ENCODE measurements at regions not wholly inside any gene's neighbourhood (a gene's known extent, or its start where the extent isn't known, plus 50 kb on each side); places are given as distances from the start of the nearest gene placed in this dataset.

- DNase-seq = no peak
Observed at GRCh38 chr20:21653628-21654027, 51.8 kb upstream of the PAX1 start.

DNA sequence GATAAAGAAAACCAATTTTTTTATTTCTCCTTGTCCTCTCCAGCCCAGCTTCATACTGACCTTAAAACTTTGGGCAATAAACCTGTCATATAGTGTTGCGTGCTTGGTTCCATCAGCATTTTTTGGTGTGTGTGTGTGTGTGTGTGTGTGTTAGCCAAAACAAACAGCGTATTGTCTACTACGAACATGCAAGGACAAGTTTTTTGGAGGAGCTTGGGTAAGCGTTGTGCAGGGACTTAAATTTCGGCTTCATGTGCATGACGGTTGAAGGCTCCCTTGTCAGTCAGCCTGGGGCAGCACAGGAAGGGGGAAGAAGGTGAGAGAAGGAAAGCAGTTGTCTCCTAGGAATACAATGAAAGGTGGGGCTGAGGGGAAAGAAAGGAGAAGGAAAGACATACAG is 62.0 kb upstream of the PAX1 start:
- no peak for DNase-seq

GRCh38 chr20:21640556-21640955 is 64.9 kb upstream of the PAX1 start:
- no peak for DNase-seq

DNA sequence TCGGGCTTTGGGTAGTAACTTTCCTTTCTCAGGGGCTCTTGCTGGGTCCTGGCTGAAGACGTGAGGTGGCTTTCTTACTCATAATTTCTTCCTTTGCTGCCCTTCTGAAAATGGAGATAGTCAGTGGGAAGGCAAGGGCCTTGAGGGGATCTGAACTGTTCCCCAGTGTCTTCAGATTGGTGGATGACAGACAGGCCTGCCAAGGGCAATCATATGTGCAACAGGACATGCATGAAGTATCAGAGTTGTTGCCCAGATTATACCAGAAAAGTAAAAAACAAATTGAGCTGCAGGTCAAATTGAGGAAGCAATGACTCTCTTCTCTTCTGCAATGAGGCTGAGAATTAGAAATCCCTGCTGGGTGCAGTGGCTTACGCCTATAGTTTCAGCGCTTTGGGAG is 71.6 kb upstream of the PAX1 start:
- no peak for DNase-seq

GRCh38 chr20:21632735-21633053 is 72.8 kb upstream of the PAX1 start:
- DNase-seq = no peak

DNA sequence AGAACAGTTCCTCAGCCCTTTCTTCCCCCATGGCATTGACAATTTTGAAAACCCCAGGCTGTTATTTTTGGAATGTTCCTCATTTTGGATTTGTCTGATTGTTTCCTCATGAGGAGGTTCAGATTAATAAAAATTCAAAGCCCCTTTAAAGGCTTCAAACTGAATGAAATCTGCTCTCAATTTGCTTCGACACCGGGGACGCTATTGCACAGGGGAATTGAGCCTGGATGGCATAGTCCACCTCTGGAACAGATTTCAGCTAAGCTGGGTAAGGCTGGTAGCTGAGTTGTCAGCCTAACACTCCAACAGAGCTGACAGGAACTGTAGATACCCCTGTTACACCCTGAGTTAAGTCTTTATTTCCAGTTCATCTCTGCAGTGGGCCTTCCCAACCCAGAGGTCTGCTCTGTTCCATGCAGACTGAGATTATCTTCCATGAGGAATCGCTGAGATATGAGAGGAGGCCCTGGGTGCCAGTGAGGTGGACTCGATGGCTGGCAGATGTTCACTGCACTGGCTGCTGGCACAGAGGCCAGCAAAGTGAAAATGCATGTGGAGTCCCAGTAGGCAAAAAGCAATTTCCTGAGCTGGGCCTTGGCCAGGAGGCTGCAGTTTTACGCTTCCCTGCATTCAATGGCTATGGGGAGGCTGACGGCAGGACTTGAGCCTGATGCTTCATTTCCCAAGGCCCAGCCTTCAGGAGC is 73.3 kb upstream of the PAX1 start:
- no peak for DNase-seq

GRCh38 chr20:21628800-21629199 is 76.7 kb upstream of the PAX1 start:
- no peak for DNase-seq

DNA sequence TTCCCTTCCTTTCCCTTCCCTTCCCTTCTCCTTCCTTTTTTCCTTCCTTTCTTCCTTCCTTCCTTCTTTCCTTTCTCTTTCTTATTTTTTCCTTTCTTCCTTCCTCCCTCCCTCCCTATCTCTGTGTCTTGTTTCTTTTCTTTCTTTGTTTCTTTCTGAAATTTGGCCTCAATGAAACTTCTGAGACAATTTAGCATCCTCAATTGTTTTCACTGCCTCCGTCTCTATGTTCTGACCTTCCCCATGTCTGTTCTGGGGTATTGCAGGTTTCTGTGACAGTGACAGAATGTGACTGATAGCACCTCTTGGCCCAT is 81.7 kb upstream of the PAX1 start:
- DNase-seq = no peak

DNA sequence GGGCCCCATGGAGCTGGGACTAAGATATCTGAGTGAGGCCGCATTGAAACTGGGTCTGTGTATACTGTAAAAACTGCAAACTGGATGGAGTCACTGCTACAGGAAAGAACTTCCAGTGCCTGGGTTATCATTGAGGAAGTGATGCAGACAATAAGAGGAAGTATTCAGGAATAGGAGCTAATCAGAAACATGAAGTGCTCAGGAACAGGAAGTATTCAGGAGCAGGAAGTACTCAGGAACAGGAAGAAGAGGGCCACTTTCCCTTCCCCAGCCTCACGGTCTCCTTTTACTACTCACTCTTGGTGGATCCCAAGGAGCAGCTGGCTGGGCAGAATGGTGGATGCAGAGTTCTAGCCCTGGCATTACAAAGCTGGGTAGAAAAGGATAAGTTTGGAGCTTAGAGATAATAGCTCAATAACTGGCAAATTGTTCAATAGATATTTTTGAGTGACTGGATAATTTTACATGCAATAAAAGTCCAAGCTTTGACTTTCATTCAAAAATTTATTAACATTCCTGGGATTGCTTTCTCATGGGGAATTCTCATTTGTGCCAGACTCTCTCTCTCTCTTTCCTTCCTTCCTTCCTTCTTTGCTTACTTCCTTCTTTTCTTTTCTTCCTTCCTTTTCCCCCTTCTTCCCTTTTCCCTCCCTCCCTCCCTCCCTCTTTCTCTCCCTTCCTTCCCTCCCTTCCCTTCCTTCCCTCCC is 82.2 kb upstream of the PAX1 start:
- no peak for DNase-seq

DNA sequence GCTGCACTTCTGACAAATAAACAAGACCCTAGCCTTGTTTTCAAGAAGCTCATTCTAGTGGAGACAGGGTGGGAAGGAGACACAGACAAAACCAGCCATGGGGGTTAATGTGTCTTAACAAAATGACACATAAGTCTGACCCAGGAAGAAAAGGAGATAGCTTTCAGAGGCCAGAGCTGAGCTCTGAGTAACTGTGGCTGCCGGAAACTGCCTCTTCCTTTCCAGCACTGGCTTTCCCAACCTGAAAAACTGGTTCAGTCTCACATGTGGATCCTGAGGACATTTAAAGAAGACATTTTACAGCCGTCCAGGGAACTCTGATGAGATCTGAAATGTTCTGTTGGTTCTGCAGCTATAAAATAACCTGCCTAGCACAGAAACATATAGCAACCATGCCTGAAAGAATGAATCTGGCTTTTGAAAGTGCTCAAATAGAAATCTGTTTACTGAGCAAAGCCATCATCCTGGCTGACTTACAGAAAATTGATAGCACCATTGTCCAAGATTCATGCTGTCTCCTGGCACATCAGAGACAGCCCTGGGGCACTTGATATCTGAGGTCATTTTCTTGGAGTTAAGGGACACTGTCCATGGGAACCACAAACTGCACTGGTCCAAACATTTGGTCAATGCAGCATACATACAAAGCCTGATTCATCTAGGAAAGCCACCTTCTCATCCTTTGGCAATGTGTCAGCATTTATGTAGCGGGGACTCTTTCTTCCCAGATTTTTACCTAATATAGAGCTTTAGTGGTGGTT is 83.2 kb upstream of the PAX1 start:
- DNase-seq = no peak

- DNase-seq = no peak
Observed at GRCh38 chr20:21618759-21619416, 86.6 kb upstream of the PAX1 start.

GRCh38 chr20:21615617-21616080 is 89.8 kb upstream of the PAX1 start:
- peak; percentile 64 for DNase-seq

DNA sequence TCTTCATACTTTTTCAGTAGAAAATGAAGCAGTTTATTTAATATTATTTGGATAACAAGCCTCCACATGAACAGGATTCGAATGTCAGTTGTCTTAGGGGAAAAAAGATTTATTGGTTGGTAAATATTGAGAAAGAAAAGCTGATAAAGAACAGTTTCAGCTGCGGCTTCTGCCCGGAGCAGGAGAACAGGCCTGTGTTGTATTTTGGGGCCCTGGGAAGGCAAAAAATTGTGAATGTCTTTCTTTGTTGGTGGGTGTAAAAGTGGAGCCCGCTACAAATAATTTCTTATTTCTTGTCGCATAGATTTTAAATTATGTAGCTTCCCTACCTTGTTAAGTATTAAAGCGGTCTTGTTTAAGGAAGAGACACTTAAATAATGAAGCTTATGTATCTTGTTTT is 90.5 kb upstream of the PAX1 start:
- DNase-seq = no peak

DNA sequence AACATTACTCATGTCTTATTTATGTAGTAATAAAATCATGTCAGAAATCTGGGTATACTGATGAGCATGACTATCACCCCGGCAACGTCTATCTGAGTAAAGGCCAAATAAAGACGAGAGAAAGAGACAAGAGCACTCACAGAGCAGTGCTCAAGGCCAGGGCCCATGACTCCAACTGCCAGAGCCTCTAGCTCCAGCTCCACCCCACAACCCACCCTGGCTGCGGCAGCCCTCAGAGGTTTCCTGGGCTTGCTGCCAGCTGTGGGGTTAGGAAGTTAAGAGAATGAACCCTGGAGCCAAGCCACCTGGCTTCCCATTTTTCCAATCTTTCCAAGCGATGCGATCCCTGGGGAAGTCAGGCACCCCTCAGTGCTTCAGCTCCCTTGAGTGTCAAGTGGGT is 92.0 kb upstream of the PAX1 start:
- DNase-seq = no peak

DNA sequence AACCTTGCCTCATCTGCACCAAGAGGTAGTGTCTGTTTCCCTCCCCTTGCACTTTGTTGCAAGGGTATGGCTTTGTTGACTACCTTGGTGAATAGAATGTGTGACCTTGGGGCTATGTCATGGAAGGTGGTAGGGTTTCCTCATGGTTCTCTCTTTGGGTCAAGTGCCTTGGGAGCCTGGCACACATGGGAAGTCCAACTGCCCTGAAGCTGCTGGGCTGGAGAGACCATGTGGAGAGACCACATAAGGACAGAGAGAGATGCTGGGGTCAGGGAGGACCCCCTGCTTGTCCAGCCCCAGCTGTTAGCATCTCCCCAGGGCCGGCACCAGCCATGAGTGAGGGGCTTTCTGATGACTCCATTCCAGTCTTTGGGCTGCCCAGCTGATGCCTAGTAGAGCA is 95.5 kb upstream of the PAX1 start:
- no peak for DNase-seq

GRCh38 chr20:21609221-21609620 is 95.4 kb upstream of the NKX2-2 start:
- DNase-seq = no peak

- DNase-seq = no peak
Observed at GRCh38 chr20:21608777-21609176, 94.9 kb upstream of the NKX2-2 start.

DNA sequence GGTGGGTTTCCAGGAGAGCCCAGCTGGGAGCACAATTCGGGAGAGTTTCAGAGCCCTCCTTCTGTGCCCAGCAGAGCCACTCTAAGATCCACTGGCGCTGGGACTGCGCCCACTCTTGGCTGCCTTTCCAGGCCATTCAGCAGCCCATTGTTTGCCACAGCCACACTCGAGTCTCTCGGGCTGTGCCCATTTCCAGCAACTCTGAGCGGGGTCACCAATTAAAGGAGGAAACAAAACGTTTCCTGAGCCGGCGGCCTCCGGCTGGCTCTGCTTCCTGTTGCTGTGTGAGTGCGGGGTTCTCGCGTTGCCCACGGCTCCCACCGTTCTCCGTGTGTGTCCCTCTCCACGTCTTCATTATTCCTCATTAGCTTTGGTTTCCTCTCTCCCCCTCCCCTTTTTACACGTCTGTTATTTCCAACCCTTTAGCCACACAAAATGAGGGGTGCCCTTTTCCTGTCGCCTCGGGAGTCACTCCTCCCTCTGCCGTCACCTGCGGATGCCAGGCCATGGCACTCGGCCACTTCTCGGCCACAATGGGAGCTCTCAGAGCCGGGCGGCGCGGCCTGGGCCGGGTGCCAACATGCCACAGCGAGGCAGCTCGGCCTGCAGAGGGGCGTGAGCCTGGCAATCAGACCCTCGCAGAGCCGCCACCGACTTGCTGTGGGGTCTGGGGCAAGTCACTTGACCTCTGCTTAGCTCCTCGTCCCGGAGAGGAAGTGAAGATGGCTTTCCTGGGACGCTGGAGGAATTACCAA is 94.3 kb upstream of the NKX2-2 start:
- DNase-seq = no peak

DNA sequence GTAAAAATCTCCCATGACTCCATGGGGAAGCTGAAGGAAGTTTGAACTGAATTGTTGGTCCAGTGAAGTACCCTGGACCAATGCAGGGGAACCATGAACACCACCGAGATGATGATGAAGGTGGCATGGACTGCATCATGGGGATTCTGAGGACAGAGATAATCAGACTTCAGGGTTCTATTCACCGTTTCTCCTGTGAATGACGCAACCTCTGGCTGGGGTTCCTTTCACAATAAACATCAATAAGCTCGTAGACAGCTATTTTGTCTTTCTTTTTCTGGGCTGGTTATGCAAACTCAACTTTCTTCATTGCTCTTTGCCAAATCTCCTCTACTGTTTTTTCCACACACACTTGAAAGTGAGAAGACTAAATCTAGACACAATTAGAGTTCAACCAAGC is 87.9 kb upstream of the NKX2-2 start:
- no peak for DNase-seq

- DNase-seq = no peak
Observed at GRCh38 chr20:21586682-21587081, 72.8 kb upstream of the NKX2-2 start.

DNA sequence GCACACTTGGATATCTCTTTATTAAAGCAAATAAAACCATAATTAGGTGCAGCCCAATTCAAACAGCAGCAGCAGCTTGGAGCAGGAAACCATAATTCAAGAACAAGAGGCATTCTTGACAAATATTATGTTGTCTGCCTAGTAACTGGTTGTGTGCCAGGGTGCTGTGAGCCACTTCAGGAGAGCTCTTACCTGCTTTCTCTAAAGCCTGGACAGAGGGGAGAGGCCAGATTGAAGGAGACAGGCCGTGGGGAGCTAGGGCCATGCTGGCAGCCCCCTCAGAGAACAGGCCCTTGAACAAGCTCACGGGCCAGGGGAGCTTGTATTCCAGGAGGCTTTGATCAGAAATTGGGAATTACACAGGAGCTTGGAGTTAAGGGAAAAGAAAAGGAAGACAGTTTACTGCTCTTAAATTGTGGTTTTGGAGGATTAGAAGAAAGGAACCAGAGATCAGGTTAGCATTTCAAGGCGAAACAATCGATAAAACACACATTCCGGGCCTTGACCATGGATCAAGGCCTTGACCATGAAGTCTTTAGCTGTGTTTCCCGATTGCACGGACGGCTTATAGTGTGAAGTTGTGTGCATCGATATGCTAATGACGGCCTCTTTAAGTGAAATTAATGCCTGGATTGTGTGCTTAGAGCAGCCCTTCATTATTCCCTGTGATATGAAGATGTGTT is 69.8 kb upstream of the NKX2-2 start:
- no peak for DNase-seq

DNA sequence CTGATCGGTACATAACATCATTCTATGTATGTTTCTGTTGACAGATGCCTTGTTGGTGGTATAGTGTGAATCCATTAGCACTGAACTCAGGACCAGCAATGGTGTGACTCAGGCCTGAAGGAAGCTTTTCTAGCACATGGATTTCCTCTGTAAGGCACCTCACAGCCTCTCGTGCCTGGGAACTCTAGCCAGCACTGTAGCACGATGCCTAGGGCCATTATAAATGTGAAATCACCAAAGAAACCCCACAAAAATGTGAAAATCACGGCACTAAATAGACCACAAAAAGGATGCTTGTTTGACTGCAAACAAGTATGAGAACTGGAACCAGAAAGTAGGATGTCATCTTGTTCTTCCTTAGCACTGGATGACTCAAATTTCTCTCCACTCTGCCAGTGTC is 63.7 kb upstream of the NKX2-2 start:
- DNase-seq = no peak

Data from activated CD4-positive, alpha-beta T cell treated with anti-CD3 and anti-CD28 coated beads, Interleukin-2, Interleukin-6, amounts not matched to agents 100 ng/mL and 50 ng/mL, durations not matched to agents 16 hours and 8 hours (primary cell).